DND-41 (cell line): ENCODE measurements at regions not wholly inside any gene's neighbourhood (a gene's known extent, or its start where the extent isn't known, plus 50 kb on each side); places are given as distances from the start of the nearest gene placed in this dataset.

ENCODE experiments used
- EZH2 ChIP-seq: IDR thresholded peaks from 3 replicates; pipeline ENCODE4 v1.6.1; 2012; ENCODE audit warnings: borderline replicate concordance, low read depth, mild to moderate bottlenecking, moderate library complexity, low read length, inconsistent platforms; ENCODE audit not compliant: severe bottlenecking
- TF ChIP-seq, protein P1 (sequence below): IDR thresholded peaks from 2 replicates; pipeline ENCODE4 v1.5.1; 2012; ENCODE audit warnings: borderline replicate concordance, low read length, moderate library complexity, mild to moderate bottlenecking; ENCODE audit not compliant: poor library complexity, severe bottlenecking; ENCODE audit errors: extremely low read depth

- TF ChIP-seq, protein P1, sequence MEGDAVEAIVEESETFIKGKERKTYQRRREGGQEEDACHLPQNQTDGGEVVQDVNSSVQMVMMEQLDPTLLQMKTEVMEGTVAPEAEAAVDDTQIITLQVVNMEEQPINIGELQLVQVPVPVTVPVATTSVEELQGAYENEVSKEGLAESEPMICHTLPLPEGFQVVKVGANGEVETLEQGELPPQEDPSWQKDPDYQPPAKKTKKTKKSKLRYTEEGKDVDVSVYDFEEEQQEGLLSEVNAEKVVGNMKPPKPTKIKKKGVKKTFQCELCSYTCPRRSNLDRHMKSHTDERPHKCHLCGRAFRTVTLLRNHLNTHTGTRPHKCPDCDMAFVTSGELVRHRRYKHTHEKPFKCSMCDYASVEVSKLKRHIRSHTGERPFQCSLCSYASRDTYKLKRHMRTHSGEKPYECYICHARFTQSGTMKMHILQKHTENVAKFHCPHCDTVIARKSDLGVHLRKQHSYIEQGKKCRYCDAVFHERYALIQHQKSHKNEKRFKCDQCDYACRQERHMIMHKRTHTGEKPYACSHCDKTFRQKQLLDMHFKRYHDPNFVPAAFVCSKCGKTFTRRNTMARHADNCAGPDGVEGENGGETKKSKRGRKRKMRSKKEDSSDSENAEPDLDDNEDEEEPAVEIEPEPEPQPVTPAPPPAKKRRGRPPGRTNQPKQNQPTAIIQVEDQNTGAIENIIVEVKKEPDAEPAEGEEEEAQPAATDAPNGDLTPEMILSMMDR = no peak
- no peak for TF ChIP-seq EZH2
Observed at GRCh38 chr3:64892671-64893309, 205.0 kb upstream of the ADAMTS9 start.
